IPS-NIHi11 (cell line): ENCODE measurements at regions not wholly inside any gene's neighbourhood (a gene's known extent, or its start where the extent isn't known, plus 50 kb on each side); places are given as distances from the start of the nearest gene placed in this dataset.
"Not testable (repeated sequence)": the region's sequence is repeated elsewhere in the genome, so short reads cannot be mapped to it uniquely, and the experiment has no call there.

ENCODE experiments used
- DNase-seq: peaks from one replicate; pipeline ENCODE4 v3.0.0; 2012; ENCODE audit warnings: mixed read lengths, low spot score

DNA sequence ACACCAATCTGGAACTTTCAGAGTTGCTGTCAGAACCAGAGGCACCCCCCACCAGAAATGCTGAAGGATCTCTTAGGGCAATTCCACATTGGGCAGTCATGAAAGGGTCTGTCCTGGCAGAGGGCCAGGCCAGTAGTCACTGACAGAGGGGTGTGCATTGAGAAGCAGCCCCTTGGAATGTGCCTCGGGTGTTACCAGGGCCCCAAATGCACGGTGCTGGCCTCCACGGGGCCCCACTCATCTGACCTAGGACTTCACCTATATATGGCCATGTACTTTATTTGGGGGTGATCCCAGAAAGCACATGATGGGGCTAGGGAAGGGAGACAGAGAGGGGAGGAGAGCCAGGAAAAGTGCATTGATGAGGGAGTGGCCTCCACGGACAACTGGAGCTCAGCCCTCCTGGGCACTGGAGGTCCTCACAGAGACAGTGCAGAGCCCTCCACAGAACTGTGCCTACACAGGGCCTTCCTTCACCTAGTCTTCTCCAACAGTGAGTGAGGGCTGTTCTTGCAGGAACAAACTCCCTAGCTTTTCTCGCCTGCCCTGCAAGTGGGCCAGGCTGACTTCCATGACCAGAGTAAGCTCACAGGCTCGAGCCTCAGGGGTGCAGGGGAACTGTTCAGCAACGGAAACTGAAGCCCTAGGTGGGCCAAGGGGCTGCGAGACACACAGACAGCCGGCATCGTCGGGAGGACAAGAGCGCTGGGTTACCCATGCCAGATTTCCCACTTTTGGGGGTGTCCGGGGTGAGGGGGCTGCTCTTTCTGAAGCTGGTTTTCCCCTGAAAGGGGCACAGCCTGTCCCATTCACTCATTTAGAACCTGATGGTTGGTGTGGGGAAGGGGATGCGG is 136.2 kb downstream of the HMX1 start:
- no peak for DNase-seq

- no peak for DNase-seq
Observed at GRCh38 chr4:8732681-8733243, 138.9 kb downstream of the HMX1 start.

DNA sequence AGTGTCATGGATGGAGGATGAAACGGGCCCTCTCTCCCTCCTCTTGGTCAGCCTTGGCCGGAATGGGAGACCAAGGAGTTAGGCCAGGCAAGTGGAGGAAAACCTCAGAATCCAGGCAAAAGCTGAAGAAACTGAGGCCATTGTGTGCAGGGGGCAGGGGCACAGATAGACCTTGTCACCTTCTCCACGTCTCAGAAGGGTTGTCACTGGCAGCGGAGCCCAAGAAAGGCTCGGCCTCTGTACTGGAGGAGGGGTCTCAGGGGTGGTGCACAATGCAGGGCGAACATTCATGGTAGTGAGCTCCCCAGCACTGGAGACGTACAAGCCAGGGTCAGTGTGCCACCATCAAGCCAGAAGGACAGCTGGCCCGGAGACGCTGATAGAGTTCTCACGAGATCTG is 139.5 kb downstream of the CPZ start:
- DNase-seq = no peak

- DNase-seq = no peak
Observed at GRCh38 chr4:8731364-8731763, 138.8 kb downstream of the CPZ start.

DNA sequence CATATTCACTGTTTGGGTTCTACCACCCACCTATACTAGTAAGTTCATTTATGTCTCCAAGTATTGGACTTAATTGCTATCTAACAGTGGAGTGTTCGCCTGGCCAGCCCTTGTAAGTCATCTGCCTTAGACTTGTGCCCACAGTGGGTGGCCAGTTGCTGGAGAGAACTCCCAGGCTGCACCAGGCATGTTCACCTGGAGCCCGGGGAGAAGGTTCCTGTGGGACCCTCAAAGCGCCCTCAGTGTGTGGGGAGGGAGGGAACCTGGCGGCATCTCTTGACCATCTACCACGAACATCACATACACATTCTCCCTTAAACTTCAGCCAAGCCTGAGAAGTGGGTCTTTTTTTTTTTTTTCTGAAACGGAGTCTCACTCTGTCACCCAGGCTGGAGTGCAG is 138.1 kb downstream of the CPZ start:
- DNase-seq = no peak

- no peak for DNase-seq
Observed at GRCh38 chr4:8730159-8730558, 137.6 kb downstream of the CPZ start.

- no peak for DNase-seq
Observed at GRCh38 chr4:8729408-8730149, 137.0 kb downstream of the CPZ start.

DNA sequence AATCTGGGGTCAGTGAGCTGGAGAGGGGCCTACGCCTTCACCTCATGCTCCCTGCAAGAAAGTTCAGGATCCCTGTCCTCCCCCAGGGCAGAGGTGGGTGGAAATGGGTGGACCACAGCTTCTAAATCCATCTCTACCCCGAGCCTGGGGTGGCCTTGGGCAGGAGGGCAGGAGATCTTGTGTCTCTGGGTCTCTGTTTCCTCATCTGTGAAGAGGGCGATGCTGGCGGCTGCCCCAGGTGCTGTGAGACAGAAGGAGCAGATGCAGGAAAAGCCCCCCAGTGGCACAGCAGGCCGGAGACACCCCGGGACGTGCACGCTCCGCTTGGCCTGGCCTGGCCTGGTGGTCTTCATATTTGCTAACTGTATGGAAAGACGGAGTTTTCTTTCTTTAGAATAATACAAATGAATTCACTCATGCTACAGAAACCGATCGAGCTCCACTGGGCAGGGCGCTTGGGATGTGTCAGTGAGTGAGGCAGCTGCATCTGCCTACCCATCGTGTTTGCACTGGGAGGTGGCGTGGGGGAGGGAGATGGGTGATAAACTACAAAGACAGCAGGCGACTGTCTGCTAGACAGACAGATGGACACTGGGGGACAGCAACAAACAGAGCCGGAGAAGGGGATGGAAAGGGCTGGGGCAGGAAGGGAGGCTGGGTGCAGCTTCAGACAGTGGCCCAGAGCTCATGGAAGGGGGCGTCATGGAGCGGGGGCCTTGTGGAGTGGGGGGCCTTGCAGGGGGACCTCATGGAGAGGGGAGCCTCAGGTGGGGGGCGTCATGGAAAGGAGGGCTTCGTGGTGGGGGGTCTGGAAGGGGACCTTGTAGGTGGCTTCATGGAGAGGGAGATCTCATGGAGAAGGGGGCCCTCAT is 136.2 kb downstream of the CPZ start:
- DNase-seq = no peak

- DNase-seq = no peak
Observed at GRCh38 chr4:8727546-8728510, 135.3 kb downstream of the CPZ start.

DNA sequence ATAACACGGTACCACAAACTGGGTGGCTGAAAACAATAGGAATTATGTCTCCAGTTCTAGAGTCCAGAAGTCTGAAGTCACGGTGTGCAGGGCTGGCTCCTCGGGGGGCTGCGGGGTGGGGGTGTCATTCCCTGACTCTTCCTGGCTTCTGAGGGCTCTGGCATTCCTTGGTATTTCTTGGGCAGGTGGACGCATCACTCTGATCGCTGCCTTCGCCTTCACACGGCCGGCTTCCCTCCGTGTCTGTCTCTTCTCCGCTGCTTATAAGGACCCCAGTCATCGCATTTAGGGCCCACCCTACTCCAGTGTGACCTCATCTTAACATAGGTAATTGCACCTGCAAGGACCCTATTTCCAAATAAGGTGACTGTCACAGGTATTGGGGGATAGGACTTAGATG is 134.6 kb downstream of the CPZ start:
- no peak for DNase-seq

GRCh38 chr4:8726344-8726851 is 133.8 kb downstream of the CPZ start:
- DNase-seq = no peak

DNA sequence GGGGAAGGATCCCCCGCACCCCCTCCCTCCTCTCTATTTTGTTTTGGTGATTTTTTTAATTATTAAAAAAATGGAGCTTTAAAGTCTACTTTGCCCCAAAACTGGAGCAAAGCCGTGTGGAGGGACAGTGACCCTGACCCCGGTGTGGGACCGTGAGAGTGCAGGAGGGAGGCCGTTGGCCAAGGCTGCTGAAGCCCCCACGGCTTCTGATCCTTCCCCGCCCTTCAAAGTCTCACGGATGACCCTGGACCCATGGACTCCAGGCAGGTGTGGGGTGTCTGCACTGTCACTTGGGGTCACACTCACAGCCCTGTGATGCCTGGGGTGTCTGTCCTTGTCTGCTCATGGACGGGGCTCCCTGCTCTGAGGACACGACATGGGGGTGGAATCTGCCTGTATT is 133.3 kb downstream of the CPZ start:
- DNase-seq = no peak

GRCh38 chr4:8725071-8725841 is 132.7 kb downstream of the CPZ start:
- DNase-seq = peak; percentile 20

DNA sequence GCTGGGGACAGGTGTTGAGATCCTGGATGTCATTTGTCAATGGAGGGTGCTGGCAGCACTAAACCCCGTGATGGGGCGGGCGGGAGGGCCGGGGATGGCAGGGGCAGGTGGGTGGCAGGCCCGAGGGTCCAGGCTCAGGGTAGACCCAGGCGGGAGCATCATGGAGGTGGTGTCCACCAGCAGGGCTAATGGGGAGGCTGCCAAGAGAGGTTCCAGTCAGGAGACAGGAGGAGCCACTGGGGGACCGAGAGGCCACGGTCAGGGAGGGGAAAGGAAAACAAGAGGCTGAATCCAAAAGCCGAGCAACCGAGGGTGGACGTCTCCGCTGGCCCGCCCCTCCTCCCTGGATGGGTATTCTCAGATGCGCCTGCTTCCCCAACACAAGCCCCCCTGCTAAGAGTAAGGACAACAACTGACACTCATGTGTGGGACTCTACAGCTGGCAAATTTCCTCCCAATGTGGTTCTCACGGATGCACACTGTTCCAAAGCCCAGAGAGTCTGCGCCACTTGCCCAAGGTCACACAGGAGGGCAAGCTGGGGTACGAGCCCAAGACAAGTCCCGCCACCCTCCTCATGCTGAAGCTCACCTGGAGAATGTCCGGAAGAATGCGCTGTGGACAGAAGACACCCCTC is 132.0 kb downstream of the CPZ start:
- no peak for DNase-seq

DNA sequence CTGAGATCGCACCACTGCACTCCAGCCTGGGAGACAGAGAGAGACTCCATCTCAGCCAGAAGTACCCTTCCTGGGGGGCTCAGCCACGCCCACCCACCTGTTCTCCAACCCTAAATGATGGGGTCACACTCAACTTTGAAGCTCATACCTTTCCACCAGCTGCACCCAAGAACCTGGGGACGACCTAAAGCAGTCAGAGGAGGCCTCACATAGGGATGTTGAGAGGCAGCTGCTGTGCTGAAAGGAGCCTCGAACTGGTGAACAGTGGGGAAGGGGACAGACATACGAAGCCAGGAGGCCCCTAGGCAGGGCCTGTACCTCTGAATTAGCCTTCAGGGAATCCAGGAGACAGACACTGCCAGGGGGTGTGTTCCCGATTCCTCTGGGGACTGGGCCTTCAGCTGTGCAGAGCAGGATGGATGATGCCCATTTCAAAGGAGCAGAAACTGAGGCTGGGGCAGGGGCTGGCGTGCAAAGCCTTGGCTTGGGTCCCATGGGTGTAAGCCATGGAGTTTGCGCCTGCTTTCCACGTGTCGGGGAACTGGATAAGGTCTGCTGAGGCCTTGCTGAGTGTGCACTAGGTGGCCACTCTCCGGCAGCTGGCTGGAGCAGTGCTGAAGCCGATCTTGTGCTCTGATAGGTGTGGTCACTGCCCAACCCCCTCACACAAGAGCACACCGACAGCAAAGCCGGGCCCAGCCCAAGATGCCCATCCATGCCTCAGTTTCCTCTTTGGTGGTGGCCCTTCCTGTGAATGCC is 130.8 kb downstream of the CPZ start:
- DNase-seq = no peak

DNA sequence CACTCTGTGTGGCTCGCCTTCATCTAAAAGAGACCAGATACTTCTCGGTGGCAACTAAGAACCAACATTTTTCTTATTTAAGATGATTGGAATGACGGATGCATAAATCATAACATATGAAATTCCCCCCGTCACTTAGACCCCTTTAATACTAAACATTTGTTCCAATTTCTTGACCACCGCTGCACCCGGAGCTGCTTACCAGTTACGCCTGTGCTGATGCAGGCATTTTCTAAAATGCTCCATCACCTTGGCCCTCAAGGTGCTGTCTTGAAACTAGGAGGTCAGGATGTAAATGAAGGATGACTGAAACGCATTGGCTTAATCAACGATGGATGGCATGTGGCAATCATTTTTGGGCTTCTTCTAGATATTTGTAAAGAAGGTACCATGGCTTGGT is 130.0 kb downstream of the CPZ start:
- DNase-seq = no peak

DNA sequence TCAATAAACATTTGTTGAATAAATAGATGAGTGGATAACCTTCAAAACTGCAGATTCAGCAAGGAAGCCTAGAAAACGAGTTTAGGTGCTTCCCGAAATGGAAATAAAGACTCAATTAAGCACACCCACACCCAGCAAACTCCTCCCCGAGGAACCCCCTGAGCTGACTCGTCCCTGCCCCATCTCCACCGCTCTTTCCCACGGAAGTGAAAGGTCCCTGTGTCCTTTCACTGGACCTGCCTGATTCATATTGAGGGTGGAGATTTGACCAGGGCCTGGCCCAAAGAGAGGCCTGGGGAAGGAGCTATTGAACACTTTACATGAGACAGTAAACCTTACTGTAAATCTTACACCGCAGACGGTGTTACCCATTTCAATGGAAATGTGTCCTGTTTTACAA is 129.1 kb downstream of the CPZ start:
- DNase-seq = no peak

DNA sequence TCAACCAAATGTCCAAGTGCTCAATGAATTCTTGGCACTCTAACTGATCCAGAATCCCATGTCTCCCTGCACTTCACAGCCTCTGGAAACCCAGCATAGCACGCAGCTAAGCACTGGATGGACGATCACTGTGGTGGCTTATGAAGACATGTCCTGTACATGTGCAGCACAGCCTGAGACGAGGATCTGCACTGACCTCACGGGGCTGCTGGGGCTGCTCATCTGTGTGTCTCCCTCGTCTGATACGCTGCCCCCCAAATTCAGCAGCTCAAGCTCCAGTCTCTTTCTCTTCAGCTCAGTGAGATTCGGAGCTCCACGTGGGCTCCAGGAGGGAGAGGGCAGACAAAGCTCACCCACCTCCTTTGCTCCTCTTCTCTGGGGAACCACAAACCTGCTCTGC is 126.9 kb downstream of the CPZ start:
- no peak for DNase-seq

DNA sequence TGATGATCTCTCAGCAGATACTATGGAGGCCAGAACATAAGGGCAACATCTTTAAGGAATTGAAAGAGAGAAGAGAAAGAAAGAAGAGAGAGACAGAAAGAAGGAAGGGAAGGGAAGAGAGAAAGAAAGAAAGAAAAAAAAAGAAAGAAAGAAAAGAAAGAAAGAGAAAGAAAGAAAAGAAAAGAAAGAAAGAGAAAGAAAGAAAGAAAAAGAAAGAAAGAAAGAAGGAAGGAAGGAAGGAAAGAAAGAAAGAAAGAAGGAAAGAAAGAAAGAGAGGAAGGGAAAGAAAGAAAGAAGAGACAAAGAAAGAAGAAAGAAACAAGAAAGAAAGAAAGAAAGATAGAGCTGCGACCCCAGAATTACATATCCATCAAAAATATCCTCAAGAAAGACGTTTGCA is 124.9 kb downstream of the CPZ start:
- not testable (repeated sequence) for DNase-seq
